A673 (cell line): ENCODE measurements at regions not wholly inside any gene's neighbourhood (a gene's known extent, or its start where the extent isn't known, plus 50 kb on each side); places are given as distances from the start of the nearest gene placed in this dataset.

ENCODE experiments used
- EZH2 ChIP-seq: fragments of 200-600 bp; sonication (generic); IDR thresholded peaks from 2 replicates; pipeline ENCODE4 v1.6.1; 2017; ENCODE audit warnings: borderline replicate concordance, low read depth, mild to moderate bottlenecking, mixed read lengths, antibody characterized with exemption, low read length; ENCODE audit not compliant: poor library complexity, severe bottlenecking
- TF ChIP-seq, protein P1 (sequence below): fragments of 300-800, 200-600 bp; sonication (generic); conservative IDR thresholded peaks from 2 replicates; pipeline ENCODE4 v1.5.1; 2017; ENCODE audit warnings: low read depth, mild to moderate bottlenecking, antibody characterized with exemption, low read length, moderate library complexity, mixed read lengths

DNA sequence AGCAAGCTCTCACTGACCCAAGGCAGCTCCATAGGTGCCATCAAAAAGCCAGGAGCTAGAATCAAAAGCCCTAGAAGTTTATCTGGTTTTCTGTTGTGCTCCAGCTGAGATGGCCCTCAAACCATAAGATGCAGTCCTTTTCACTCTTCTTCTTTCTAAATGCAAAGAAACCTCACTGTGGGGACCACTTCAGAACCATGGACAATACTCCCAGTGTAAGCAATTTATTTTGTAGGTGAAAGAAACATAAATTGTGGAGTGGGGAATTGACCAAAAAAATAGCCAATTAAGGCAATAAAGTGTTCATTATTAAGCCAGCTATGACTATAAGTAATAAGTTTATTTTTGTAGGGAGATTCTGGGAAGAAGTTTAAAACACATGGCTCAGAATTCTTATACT lies 1399.9 kb downstream of the PLA2G4A start:
- TF ChIP-seq, protein P1, sequence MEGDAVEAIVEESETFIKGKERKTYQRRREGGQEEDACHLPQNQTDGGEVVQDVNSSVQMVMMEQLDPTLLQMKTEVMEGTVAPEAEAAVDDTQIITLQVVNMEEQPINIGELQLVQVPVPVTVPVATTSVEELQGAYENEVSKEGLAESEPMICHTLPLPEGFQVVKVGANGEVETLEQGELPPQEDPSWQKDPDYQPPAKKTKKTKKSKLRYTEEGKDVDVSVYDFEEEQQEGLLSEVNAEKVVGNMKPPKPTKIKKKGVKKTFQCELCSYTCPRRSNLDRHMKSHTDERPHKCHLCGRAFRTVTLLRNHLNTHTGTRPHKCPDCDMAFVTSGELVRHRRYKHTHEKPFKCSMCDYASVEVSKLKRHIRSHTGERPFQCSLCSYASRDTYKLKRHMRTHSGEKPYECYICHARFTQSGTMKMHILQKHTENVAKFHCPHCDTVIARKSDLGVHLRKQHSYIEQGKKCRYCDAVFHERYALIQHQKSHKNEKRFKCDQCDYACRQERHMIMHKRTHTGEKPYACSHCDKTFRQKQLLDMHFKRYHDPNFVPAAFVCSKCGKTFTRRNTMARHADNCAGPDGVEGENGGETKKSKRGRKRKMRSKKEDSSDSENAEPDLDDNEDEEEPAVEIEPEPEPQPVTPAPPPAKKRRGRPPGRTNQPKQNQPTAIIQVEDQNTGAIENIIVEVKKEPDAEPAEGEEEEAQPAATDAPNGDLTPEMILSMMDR, result no peak
- TF ChIP-seq EZH2, result no peak
